Hepatocyte (in vitro differentiated cells): ENCODE measurements at regions not wholly inside any gene's neighbourhood (a gene's known extent, or its start where the extent isn't known, plus 50 kb on each side); places are given as distances from the start of the nearest gene placed in this dataset.

ENCODE experiments used
- CTCF ChIP-seq: fragments of 200-600 bp; sonication (generic); IDR thresholded peaks from 2 replicates; pipeline ENCODE4 v1.5.1; 2016; ENCODE audit warnings: antibody characterized with exemption, mild to moderate bottlenecking; ENCODE audit not compliant: poor library complexity
- EZH2 ChIP-seq: fragments of 200-600 bp; sonication (generic); IDR thresholded peaks from 2 replicates; pipeline ENCODE4 v1.6.1; 2016; ENCODE audit warnings: antibody characterized with exemption, mild to moderate bottlenecking, borderline replicate concordance
- EZH2phosphoT487 ChIP-seq: fragments of 200-600 bp; sonication (generic); IDR thresholded peaks from one replicate; pipeline ENCODE4 v1.6.1; 2018; ENCODE audit warnings: antibody characterized with exemption, mild to moderate bottlenecking, low read depth, moderate library complexity; ENCODE audit not compliant: unreplicated experiment, severe bottlenecking

GRCh38 chr12:76246611-76247010 is 101.6 kb downstream of the BBS10 start:
- TF ChIP-seq EZH2 (no peak), CTCF (no peak), EZH2phosphoT487 (no peak)
